GM19023 (cell line): ENCODE measurements at regions not wholly inside any gene's neighbourhood (a gene's known extent, or its start where the extent isn't known, plus 50 kb on each side); places are given as distances from the start of the nearest gene placed in this dataset.

Source experiments
- ATAC-seq: cut with Tn5 transposase; IDR thresholded peaks from one replicate; pipeline ENCODE4 v1.9.1; 2021; ENCODE audit warnings: mild to moderate bottlenecking, moderate library complexity; ENCODE audit not compliant: unreplicated experiment

DNA sequence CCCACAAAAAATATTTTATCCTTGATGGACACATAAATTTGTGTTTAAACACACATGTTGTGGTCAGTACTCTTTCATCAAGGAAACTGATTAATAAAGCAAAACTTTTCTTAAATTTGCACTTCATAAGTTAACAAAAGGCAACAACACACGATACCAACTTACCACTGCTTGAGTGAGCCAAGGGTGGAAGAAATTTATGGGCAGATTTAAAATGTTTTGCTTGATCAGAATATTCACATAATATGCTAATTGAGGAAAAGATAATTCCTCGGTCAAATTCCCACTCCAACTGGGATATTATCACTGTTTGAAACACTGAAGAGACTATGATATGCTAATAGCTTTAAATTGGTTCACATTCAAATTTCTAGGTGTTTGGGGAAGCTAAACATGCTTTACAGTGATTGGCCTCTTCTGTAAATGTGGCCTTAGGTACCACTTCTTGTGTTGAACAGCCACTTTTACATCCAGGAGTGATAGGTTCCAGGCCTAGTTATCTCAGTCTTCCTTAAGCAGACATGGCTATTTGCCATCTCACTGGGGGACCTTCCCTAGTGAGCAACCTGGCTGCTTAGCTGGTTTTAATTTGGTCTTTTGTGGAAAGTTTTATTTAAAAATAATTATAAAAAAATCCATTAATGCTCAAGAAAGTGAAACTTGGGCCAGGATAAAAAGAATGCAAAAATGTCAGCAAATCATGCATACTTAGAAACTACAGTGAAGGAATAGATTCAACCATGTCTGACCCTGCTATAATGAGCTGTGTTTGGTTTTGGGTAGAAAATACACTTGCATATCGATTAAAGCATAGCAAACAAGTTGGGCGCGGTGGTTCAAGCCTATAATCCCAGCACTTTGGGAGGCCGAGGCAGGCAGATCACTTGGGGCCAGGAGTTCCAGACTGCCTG, 221.2 kb upstream of the MAP3K7 start:
- no peak for ATAC-seq

DNA sequence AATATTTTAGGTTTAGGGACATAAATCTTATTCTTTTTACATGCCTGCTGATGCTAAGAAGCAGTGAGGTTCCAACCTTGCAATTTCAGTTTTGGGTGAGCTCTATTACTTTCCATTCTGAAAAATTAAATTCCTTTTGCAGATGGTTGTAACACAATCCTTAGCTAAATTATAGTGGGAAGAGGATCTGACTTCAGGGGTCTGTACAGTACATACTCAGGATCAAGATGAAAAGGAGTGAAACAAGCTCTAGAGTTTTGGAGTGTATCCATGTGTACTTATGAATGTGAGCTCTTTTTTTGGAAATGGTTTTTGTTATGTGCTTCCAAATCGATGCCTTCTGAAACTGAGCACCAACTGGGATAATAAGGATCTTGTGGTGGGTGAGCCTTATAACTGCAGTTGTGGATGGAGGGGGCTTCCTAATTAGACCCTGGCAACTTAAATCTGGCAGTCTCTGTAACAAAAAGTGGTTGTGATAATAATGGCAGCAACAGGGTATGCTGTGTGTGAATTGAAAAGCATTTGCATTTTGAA, 218.8 kb upstream of the MAP3K7 start:
- no peak for ATAC-seq

DNA sequence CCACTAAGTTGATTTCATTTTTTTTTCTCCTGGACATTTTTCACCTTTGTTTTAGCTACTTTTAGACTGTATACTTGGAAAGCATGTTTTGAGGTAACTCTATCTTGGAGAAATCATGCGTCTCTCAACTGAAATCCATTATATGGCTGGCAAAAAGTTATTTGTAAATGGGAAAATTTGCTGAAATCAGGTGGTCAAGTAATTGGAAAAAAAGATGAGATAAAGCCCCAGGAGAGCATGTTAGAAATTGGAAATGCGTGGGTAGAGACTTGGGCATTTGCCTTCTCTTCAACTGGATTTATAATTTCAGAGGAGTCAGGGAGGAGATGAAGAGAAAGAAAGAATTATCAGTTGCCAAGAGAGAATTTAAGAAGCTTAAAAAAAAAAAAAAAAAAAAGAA, 217.1 kb upstream of the MAP3K7 start:
- ATAC-seq: no peak

DNA sequence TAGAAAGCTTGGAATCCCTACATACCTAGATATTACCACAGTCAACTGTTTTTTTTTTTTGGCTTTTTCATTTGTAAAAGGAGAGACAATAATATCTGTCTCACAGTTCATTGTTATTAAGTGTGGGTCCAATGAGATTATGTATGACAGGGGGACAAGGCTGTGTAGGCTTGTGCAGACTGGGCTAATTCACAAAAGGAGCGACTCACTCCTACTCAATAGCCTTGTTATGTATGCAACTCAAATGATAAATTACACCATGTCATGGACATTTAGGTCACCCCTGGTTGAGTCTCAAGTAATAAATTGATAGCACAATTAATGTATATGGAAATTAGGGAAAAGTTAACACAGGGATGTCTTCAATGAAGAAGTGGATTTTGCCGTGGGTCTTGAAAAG, 208.2 kb upstream of the MAP3K7 start:
- ATAC-seq: no peak

DNA sequence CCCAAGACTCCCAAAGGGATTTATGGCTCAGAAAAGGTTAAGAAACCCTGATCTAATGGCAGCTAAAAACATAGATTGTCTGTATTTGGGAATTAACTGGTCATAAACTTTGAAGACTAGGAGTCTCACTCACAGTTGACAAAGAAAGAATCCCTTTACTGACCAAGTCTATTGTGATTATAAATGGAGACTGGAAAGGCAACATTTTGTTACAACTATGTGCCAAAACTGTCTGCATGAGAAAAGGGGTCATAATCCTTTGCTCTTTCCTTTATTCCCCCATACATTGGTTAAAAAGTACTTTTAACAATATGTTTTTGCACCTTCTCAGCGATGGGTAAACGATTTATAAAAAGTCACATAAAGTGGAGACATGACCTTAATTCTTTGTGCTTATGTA, 206.9 kb upstream of the MAP3K7 start:
- no peak for ATAC-seq

DNA sequence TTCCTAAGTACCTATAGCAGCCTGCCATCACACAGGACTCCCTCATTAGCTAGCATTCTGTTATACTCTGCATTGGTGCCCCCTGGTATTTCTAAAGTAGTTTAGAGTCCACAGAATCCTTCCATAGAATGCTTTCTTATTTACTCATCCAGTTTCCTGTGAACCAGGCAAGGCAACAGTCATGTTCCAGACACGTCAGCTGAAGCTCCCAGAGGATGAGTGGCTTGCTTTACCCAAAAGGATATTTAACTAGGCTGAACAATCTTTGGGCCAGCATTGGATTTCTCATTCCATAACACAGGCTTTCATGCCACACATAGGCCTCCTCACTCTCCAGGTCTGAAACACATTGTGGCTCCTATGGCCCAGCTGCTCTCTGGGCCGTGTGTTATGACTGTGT, 203.8 kb upstream of the MAP3K7 start:
- no peak for ATAC-seq

DNA sequence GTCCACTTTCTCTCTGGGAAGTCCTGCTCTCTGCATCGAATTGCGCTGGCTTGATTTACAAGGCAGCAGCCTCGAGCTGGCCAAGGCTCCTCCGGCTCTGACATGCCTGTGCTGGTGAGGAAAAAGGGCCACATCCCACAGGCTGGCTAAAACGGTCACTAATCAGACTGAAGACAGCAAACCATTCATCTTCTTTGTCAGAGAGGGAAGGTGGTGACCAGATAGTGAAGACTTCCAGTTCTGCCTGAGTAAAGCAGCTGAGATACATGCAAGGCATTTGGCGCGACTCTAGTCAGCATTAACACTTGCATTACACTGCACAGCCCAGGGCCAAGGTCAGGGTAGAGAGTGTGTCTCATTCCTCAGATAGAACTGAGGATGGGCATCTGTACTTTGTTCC, 203.2 kb upstream of the MAP3K7 start:
- ATAC-seq: no peak

DNA sequence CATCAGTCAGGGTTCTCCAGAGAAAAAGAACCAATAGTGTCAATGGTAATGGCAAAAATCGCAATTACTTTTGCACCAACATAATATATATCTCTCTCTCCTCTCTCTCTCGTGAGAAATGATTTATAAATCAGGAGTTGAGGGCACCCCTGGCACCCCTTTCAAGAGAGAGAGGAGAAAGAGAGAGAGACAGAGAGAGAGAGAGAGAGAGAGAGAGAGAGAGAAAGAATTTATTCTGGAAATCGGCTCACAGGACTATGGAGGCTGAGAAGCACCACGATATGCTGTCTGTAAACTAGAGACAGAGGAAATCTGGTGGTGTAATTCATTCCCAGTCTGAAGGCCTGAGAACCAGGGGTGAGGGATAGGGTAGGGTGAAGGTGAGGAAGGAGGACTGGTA, 201.9 kb upstream of the MAP3K7 start:
- no peak for ATAC-seq

DNA sequence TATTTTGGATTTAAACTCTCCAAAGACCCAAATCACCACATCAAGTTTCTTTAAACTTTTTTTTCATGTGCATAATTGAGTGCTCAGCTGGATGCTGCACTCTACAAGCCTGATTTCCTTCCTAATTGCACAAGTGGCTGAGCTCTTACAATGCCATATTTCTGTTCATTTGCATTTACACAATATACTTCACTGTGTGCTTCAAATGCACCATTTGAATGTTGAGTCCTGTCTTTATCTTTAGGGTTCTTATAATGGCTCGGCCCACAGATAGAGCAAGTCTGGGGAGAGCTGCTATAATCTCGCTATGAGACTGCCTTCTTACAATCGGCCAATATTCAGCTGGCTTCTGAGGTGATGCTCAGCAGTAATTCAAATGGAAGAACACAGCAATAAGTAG, 200.6 kb upstream of the MAP3K7 start:
- ATAC-seq: no peak

DNA sequence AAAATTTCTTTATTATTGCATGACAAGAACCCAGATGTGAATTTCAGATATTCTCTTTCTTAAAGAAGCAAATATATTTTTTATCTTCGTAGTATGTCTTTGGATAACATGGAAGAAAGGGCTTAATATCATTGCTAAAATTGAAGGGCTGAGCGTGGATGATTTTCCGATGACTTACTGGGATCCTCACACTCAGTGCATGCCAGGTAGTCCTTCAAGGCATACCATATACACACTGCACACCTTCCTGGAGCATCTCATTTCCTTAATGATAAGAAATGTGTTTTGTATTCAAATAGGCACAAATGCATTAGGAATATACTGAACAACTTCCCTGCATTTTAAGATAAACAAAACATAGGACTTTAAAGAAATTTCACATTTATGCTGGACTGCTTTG, 193.9 kb upstream of the MAP3K7 start:
- no peak for ATAC-seq

DNA sequence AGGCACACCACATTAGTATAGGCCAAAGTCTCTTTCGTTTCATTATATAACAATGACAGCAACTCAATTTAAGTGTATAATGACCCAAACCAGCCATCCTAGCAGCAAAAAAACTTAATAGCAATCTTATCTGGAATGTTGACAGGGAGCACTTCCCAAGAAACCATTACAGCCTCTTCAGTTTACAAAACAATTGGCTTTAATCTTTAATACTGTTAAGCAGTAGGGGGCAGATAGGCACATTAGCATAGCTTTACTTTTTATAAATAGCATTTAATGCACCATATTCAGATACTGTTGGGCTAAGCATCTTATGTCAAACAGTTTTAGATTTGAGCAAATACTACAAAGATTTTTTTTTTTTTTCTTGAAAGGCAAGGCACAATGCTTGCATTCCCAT, 193.3 kb upstream of the MAP3K7 start:
- no peak for ATAC-seq

DNA sequence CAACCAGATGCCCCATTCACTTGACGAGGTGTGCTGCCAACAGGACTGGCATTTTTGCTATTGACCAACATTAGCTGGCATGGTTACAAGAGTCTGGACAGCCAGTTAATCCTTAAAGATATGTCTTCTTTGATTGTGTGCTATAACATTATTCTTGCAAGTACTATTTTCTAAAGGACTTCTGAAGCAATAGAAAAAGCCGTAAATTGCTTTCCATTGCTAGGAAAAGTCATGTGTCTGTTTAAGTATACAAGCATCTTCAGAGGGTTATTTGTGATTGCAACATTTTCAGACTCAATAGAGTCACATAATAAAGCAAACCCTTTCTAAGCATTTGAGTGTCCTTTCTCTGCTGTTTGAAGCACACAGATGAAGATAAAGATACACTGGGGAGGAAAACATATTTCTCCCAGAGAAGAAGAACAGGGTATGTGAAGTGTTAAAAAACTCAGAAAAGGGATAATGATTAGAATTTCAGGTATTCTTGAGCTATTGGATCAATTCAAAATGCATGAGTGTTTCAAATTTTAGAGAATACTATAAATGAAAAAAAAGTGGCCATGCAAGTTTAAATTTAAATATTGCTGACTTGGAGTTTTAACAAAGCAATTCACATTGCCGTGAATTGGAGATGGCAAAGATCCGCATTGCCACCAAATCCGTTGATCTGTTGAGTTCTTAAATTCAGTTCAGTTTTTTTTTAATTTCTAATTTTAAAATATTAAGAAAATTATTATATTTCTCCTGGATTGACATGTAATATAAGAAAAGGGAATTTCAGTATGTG, 191.7 kb upstream of the MAP3K7 start:
- no peak for ATAC-seq

DNA sequence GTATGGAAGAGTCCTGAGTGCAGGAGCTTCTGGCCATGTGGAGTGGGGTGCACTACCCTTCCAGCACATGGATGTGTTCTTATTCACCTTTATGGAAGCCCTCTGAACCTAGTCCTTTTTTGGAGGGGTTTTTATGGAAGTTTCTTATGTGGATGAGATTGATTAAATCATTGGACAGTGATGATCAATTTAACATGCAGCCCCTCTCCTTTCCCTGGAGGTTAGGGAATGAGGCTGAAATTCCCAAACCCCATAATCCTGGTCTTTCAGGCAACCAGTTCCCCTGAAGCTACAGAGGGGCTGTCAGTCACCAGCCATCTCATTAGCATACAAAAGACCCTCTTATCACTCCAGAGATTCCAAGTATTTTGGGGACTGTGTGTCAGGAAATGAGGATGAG, 183.9 kb upstream of the MAP3K7 start:
- ATAC-seq: no peak

DNA sequence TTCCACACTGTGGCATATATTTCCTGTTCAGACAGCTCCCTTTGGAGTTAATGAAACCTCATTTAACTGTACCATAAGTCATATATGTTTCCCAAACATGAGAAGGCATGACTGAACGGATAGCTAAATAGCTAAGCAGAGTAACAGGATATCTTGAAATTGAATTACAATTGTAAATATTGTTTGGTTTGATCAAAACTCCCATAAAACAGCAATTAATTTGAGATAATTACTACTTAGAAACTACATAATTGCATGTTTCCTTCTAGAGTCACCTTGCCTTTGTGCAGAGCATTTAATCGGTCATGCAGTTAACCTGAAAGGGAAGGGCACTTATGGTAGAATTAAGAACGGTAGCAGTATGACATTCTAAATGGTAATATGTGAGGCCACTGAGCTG, 179.0 kb upstream of the MAP3K7 start:
- ATAC-seq: no peak

DNA sequence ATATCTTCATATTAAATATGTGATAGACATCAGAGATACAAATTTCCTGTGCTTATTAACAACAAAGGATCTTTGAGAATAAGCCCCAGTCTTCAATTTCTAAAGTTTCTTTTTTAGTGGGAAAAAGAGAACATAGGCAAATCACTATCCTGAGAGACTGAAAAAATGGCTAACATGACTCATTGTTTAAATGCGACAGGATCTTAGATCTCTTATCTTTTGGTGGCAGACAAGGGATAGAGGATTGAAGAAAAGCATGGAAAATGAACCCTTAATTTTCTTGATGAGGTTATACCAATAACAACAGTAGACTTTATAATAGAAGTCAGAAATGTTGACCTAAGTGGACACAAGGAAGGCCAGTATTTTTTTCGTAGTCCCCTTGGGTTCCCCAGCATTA, 178.6 kb upstream of the MAP3K7 start:
- ATAC-seq: no peak

DNA sequence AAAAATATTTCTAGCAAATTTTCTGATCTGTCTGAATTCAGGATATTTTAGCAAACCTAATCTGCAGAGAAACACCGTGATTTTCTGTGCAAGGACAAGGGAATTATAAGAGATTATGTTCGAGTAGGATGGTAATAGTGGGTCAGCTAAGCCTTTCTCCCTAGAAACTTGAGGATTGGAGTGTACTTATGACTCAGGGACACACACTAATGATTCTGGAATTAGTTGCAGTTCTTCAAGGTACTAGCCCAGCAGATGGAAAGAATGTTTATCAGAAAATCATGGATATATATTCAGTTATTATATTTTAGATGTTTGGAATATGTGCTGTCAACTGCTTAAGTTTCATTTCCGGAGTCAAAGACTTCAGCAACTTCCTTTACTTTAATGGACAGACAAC, 177.1 kb upstream of the MAP3K7 start:
- no peak for ATAC-seq

DNA sequence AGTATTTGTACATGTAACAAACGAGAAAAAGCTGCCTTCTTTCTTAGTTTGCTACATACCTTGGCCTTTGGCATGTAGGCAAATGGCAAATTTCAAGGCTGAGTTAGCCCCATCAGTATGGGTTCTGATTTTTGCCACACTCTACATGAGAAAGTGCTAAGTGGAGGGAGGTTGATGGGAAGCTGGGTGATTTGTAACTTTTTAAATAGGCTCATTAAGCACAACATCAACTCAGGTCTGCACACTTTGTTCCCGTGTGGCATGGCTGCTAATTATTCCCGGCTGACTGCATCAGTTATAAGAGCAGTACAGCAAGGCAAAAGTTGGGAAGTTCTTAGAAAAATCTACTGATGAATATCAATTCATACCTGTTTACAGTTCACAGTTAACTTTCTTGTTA, 172.8 kb upstream of the MAP3K7 start:
- ATAC-seq: no peak

DNA sequence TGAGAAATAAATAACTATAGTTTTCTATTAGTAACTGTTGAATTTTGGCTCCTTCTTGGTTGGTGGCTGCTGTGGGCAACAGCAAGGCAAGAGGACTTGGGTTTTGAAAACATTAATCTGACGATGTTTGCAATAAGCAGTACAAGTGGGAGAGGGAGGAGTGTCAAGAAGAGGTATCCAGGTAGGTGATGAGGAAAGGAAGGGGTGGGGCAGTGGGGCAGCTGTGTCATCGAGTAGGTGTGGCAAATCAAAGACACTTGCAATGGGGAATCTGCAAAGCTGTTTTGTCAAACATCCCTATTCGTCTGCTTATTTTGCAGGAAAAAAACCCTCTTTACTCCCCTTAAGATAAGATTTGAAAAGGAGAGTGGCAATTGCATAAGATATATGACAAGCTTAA, 171.9 kb upstream of the MAP3K7 start:
- no peak for ATAC-seq

DNA sequence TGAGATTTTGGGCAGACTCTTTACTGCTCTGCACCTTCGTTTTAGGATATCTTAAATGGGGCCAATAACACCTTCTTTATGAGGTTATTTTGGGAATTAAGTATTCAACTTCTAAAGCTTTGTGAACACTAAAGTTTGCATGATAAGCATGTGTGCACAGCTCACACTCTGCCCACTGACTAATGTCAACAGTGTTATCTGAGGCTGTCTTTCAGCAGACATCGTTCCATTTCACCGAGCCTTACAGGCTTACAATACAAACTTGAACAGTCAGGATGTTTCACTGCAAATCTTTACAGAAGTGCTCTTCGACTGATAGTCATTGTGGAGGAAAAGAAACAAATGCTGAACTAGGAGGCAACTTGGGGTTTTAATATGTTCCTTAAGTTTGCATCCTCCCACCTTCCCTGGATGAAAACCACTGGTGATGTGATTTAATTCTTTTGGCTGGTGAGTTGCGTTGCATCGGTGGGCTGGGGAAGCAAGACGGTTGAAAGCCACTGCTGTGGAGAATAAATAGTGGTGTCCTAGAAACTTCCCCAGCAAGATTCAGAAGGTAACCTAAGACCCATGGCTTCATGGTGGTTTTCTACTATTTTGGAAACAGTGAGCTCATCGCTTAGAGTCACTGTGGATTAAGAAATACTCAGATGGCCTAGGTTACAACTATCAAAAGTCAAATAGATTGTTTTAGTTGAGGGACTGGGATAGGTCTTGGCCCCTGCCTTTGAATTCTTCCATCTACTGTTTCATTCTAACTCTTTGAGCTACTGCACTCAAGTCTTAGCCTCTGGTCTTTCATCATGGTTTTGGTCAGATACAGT, 167.2 kb upstream of the MAP3K7 start:
- no peak for ATAC-seq

DNA sequence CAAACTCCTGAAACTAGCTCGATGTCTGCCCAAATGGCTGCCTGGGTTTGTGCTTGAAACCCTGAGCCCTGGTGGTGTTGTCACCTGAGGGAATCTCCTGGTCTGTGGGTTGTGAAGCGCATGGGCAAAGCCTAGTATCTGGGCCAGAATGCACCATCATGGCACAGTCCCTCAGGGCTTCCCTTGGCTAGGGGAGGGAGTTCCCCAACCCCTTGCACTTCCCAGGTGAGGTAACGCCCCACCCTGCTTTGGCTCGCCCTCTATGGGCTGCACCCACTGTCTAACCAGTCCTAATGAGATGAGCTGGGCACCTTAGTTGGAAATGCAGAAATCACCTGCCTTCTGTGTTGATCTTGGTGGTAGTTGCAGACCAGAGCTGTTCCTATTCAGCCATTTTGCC, 152.9 kb upstream of the MAP3K7 start:
- no peak for ATAC-seq

DNA sequence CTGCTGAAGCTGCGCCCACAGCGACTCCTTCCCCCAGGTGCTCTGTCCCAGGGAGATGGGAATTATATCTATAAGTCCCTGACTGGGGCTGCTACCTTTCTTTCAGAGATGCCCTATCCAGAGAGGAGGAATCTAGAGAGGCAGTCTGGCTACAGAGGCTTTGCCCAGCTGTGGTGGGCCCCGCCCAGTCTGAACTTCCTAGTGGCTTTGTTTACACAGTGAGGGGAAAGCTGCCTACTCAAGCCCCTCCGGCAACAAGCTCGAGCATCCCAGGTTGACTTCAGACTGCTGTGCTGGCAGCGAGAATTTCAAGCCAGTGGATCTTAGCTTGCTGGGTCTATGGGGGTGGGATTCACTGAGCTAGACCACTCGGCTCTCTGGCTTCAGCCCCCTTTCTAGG, 152.5 kb upstream of the MAP3K7 start:
- no peak for ATAC-seq
